CD14-positive monocyte (primary cell): ENCODE measurements at regions not wholly inside any gene's neighbourhood (a gene's known extent, or its start where the extent isn't known, plus 50 kb on each side); places are given as distances from the start of the nearest gene placed in this dataset.

Experiments
- DNase-seq, 3 donors: peaks; one replicate each; pipeline ENCODE4 v3.0.0-alpha.2; 2011 to 2022
- H2AFZ ChIP-seq: 2 replicates; pipeline ENCODE4 v1.6.0; 2012; ENCODE audit warnings: mild to moderate bottlenecking, low read depth, low read length, inconsistent platforms; ENCODE audit not compliant: insufficient read depth, poor library complexity, severe bottlenecking
- H3K27ac ChIP-seq, 2 donors: 1 replicate in 1 of 2; 2 replicates in 1 of 2; pipeline ENCODE4 v1.5.1; 2012 to 2013; ENCODE audit warnings: low read length in 2 of 2, control low read depth in 1 of 2, inconsistent platforms in 1 of 2, low read depth in 1 of 2, mild to moderate bottlenecking in 1 of 2
- H3K27me3 ChIP-seq, 2 donors: one replicate each; pipeline versions ENCODE4 v1.6.0 to v1.6.1; 2011 to 2013; ENCODE audit warnings: low read length in 2 of 2; ENCODE audit not compliant: control insufficient read depth in 2 of 2, insufficient read depth in 2 of 2
- H3K36me3 ChIP-seq, 2 donors: replicated peaks in 1 of 2; 1 replicate in 1 of 2; 2 replicates in 1 of 2; pipeline versions ENCODE4 v1.5.1 to v1.6.1; 2012 to 2013; ENCODE audit warnings: low read length in 2 of 2, control low read depth in 1 of 2, inconsistent platforms in 1 of 2, mild to moderate bottlenecking in 1 of 2; ENCODE audit not compliant: insufficient read depth in 2 of 2, control insufficient read depth in 1 of 2
- H3K4me1 ChIP-seq, 2 donors: 1 replicate in 1 of 2; 2 replicates in 1 of 2; pipeline versions ENCODE4 v1.5.1 to v1.6.1; 2012 to 2013; ENCODE audit warnings: low read length in 2 of 2, control low read depth in 1 of 2, inconsistent platforms in 1 of 2, mild to moderate bottlenecking in 1 of 2, moderate library complexity in 1 of 2; ENCODE audit not compliant: insufficient read depth in 2 of 2, control insufficient read depth in 1 of 2
- H3K4me2 ChIP-seq: replicated peaks from 2 replicates; pipeline ENCODE3; 2012; ENCODE audit warnings: low read length, moderate library complexity, mild to moderate bottlenecking; ENCODE audit not compliant: poor library complexity, severe bottlenecking; ENCODE audit errors: extremely low read depth
- H3K4me3 ChIP-seq, 3 experiments: fragments of 200-600 bp in 1 of 3; sonication (generic) in 1 of 3; replicated peaks in 1 of 3; 1 replicate in 2 of 3; 2 replicates in 1 of 3; pipeline ENCODE4 v1.5.1; 2011 to 2013; ENCODE audit warnings: low read length in 3 of 3, mild to moderate bottlenecking in 3 of 3, control low read depth in 2 of 3, low read depth in 2 of 3, inconsistent platforms in 1 of 3, moderate library complexity in 1 of 3
- H3K79me2 ChIP-seq: 2 replicates; pipeline ENCODE4 v1.6.0; 2012; ENCODE audit warnings: mild to moderate bottlenecking, control low read depth, inconsistent platforms, low read length, moderate library complexity; ENCODE audit not compliant: insufficient read depth
- H3K9ac ChIP-seq: 2 replicates; pipeline ENCODE4 v1.6.0; 2017; ENCODE audit warnings: low read length, mild to moderate bottlenecking; ENCODE audit not compliant: insufficient read depth, poor library complexity, severe bottlenecking
- H3K9me3 ChIP-seq, 2 donors: replicated peaks in 1 of 2; 1 replicate in 1 of 2; 2 replicates in 1 of 2; pipeline versions ENCODE4 v1.5.1 to v1.6.1; 2012 to 2013; ENCODE audit warnings: low read length in 2 of 2, control low read depth in 1 of 2; ENCODE audit not compliant: control insufficient read depth in 1 of 2, insufficient read depth in 1 of 2
- H4K20me1 ChIP-seq: 2 replicates; pipeline ENCODE4 v1.6.0; 2012; ENCODE audit warnings: mild to moderate bottlenecking, low read length, control low read depth, moderate library complexity; ENCODE audit not compliant: insufficient read depth
- H3K27ac Mint-ChIP-seq, 7 donors: one replicate each; pipeline ENCODE4 v1.8.0; 2020; ENCODE audit warnings: mild to moderate bottlenecking in 7 of 7, mixed read lengths in 7 of 7, moderate library complexity in 6 of 7, inconsistent platforms in 2 of 7
- H3K27me3 Mint-ChIP-seq, 3 donors: one replicate each; pipeline ENCODE4 v1.8.0; 2021 to 2022; ENCODE audit warnings: low read depth in 3 of 3, mild to moderate bottlenecking in 3 of 3, mixed read lengths in 3 of 3, moderate library complexity in 3 of 3, inconsistent platforms in 1 of 3
- H3K36me3 Mint-ChIP-seq, 2 donors: one replicate each; pipeline ENCODE4 v1.8.0; 2020; ENCODE audit warnings: mixed read lengths in 2 of 2, inconsistent platforms in 1 of 2, mild to moderate bottlenecking in 1 of 2
- H3K4me1 Mint-ChIP-seq: one replicate; pipeline ENCODE4 v1.8.0; 2020; ENCODE audit warnings: mild to moderate bottlenecking, mixed read lengths
- H3K4me3 Mint-ChIP-seq, 2 donors: one replicate each; pipeline ENCODE4 v1.8.0; 2020; ENCODE audit warnings: mild to moderate bottlenecking in 2 of 2, mixed read lengths in 2 of 2, moderate library complexity in 1 of 2
- H3K9me3 Mint-ChIP-seq, 7 donors: one replicate each; pipeline ENCODE4 v1.8.0; 2020 to 2022; ENCODE audit warnings: mixed read lengths in 7 of 7, mild to moderate bottlenecking in 6 of 7, moderate library complexity in 6 of 7, inconsistent platforms in 2 of 7
- WGBS: methylation state at CpG from one replicate; pipeline ENCODE4 v1.1.5; 2013; ENCODE audit warnings: missing lambda C conversion rate; ENCODE audit not compliant: insufficient coverage; 5-methylcytosine and 5-hydroxymethylcytosine counted together
- intact Hi-C, 2 donors: fragments of 100-400 bp; cut with micrococcal nuclease; formaldehyde crosslinking; loops; one replicate each; pipeline versions ENCODE4 v1.15.0 to v1.15.1; 2023
- TF ChIP-seq, protein P1 (sequence below): fragments of 200-600 bp; IDR thresholded peaks from one replicate; pipeline ENCODE4 v1.8.0; 2022; ENCODE audit warnings: antibody characterized with exemption, mild to moderate bottlenecking

DNA sequence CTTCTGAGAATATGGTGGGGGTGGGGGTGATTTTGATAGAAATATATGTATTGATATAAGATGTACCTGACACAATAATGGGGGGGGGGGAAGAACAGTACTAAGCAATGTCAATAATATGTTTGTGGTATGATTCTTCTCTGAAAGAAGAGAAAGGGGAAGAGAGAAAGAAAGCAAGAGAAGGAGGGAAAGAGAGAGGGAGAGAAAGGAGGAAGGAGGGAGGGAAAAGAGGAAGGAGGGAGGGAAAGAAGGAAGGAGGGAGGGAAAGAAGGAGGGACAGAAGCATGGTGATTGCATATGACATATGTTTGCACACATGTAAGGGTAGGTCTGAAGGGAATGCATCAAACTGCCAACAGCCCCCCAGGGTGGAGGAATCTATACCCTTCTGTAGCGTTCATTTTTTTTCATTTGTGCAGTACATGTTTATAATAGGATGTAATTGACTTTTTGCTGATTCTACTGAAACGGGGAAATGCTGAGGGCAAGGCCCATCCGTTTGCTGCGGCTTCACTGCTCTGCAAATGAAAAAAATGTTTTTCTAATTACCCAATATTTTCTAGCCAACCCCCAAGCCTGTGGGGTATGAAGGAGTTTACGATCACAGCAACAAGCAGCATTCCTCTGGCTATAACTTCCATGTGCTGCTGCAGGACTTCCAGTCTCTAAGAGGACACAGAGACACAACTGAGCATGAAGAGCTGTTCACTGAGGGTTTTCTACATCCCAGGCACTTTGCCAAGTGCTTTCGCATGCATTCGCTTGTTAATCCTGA, 119.3 kb upstream of the ZC3H12A start:
- WGBS, result 50% methylated on average over 1 of the region's 7 CpGs
- H3K27ac ChIP-seq, result no peak overlapping the region
- Mint-ChIP-seq H3K36me3 (no peaks in the 10 kb centered on the region), H3K27me3 (peaks cover 1 to 18% (median 8%) of the 10 kb centered on the region in 3 donors), H3K4me1 (no peaks in the 10 kb centered on the region), H3K4me3 (no peak overlapping the region), H3K27ac (no peak overlapping the region), H3K9me3 (peaks cover 0 to 4% (median 0%) of the 10 kb centered on the region in 7 donors)
- no peak overlapping the region for H3K4me2 ChIP-seq
- intact Hi-C loops, result no loop called here
- TF ChIP-seq, protein P1, sequence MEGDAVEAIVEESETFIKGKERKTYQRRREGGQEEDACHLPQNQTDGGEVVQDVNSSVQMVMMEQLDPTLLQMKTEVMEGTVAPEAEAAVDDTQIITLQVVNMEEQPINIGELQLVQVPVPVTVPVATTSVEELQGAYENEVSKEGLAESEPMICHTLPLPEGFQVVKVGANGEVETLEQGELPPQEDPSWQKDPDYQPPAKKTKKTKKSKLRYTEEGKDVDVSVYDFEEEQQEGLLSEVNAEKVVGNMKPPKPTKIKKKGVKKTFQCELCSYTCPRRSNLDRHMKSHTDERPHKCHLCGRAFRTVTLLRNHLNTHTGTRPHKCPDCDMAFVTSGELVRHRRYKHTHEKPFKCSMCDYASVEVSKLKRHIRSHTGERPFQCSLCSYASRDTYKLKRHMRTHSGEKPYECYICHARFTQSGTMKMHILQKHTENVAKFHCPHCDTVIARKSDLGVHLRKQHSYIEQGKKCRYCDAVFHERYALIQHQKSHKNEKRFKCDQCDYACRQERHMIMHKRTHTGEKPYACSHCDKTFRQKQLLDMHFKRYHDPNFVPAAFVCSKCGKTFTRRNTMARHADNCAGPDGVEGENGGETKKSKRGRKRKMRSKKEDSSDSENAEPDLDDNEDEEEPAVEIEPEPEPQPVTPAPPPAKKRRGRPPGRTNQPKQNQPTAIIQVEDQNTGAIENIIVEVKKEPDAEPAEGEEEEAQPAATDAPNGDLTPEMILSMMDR, result no peak
- H2AFZ ChIP-seq, result no peak overlapping the region
- no peaks in the 10 kb centered on the region for H3K4me1 ChIP-seq
- no peaks in the 10 kb centered on the region for H4K20me1 ChIP-seq
- H3K36me3 ChIP-seq, result no peaks in the 10 kb centered on the region
- DNase-seq, result no peak
- no peaks in the 10 kb centered on the region for H3K9me3 ChIP-seq
- H3K79me2 ChIP-seq, result no peaks in the 10 kb centered on the region
- H3K4me3 ChIP-seq, result no peak overlapping the region
- H3K9ac ChIP-seq, result no peak overlapping the region
- no peaks in the 10 kb centered on the region for H3K27me3 ChIP-seq

DNA sequence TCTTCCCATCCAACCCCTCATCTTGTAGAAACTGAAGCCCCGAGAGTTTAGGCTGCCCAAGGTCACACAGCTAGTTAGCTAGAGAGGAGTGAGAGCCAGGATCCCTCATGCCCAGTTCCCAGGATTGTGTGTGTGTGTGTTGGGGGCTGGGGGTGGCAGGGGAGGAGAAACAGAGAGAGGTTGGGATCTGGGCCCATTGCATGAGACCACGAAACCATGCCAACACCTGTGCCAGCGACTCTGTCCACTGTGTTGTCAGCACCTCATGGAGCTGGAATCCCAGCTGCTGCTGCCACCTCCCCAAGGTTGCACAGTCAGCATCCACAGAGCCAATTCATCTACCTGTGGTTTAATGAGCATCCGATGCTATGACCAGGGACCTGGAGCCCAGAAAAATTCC, 115.4 kb upstream of the ZC3H12A start:
- Histone ChIP-seq H3K4me3 (no peak overlapping the region), H3K9ac (no peak overlapping the region), H3K27me3 (peaks cover 5 to 6% of the 10 kb centered on the region in 2 donors), H2AFZ (no peak overlapping the region), H3K36me3 (no peaks in the 10 kb centered on the region), H3K79me2 (no peaks in the 10 kb centered on the region), H3K4me2 (no peak overlapping the region), H3K4me1 (no peaks in the 10 kb centered on the region), H3K27ac (no peak overlapping the region), H4K20me1 (no peaks in the 10 kb centered on the region), H3K9me3 (no peaks in the 10 kb centered on the region)
- H3K27me3 Mint-ChIP-seq, result peaks cover 8 to 28% (median 15%) of the 10 kb centered on the region in 3 donors
- intact Hi-C loops, result no loop called here
- no peak for DNase-seq
- H3K9me3 Mint-ChIP-seq, result peaks cover 0 to 4% (median 0%) of the 10 kb centered on the region in 7 donors
- no peak overlapping the region for H3K4me3 Mint-ChIP-seq
- H3K4me1 Mint-ChIP-seq, result no peaks in the 10 kb centered on the region
- no peak overlapping the region for H3K27ac Mint-ChIP-seq
- WGBS, result 89% methylated on average over 2 of the region's 4 CpGs
- TF ChIP-seq, protein P1, result no peak
- H3K36me3 Mint-ChIP-seq, result no peaks in the 10 kb centered on the region
